Naive thymus-derived CD4-positive, alpha-beta T cell (primary cell): ENCODE measurements at regions not wholly inside any gene's neighbourhood (a gene's known extent, or its start where the extent isn't known, plus 50 kb on each side); places are given as distances from the start of the nearest gene placed in this dataset.

Experiments used
- ATAC-seq: fragments of 150-1000 bp; cut with Tn5 transposase; 2 replicates; pipeline ENCODE4 v1.10.0; 2021; ENCODE audit warnings: mild to moderate bottlenecking, moderate library complexity
- CTCF ChIA-PET: fragments of 350-600 bp; sonication (Branson Sonifier 250); formaldehyde crosslinking; loops from one replicate; lab custom pipeline; 2021; ENCODE audit warnings: antibody characterized with exemption; lab: Charles Lee
- POLR2A ChIA-PET: fragments of 350-600 bp; sonication (Branson Sonifier 250); formaldehyde crosslinking; loops from one replicate; lab custom pipeline; 2021; ENCODE audit warnings: antibody characterized with exemption, inconsistent platforms; lab: Charles Lee
- DNase-seq, 9 donors: peaks; one replicate each; pipeline versions ENCODE4 v3.0.0 to v3.0.0-alpha.2; 2020 to 2022; ENCODE audit warnings: mixed read lengths in 1 of 9
- H3K27ac ChIP-seq: one replicate; pipeline ENCODE4 v1.7.0; 2013; ENCODE audit warnings: mild to moderate bottlenecking, low read depth, low read length, moderate library complexity
- H3K27me3 ChIP-seq, 2 donors: one replicate each; pipeline ENCODE4 v1.7.0; 2013; ENCODE audit warnings: low read length in 2 of 2, mild to moderate bottlenecking in 2 of 2, moderate library complexity in 2 of 2; ENCODE audit not compliant: control insufficient read depth in 2 of 2, insufficient read depth in 2 of 2
- H3K36me3 ChIP-seq, 3 experiments: 1 replicate in 2 of 3; 2 replicates in 1 of 3; pipeline ENCODE4 v1.7.0; 2013; ENCODE audit warnings: low read length in 3 of 3, mild to moderate bottlenecking in 3 of 3, moderate library complexity in 1 of 3; ENCODE audit not compliant: insufficient read depth in 3 of 3, control insufficient read depth in 2 of 3
- H3K4me1 ChIP-seq, 2 donors: one replicate each; pipeline ENCODE4 v1.7.0; 2013; ENCODE audit warnings: low read length in 2 of 2, mild to moderate bottlenecking in 2 of 2, moderate library complexity in 1 of 2; ENCODE audit not compliant: control insufficient read depth in 2 of 2, insufficient read depth in 2 of 2
- H3K4me3 ChIP-seq: 2 replicates; pipeline ENCODE4 v1.7.0; 2013; ENCODE audit warnings: mild to moderate bottlenecking, low read length
- H3K9me3 ChIP-seq, 3 experiments: 1 replicate in 2 of 3; 2 replicates in 1 of 3; pipeline ENCODE4 v1.7.0; 2013; ENCODE audit warnings: low read length in 3 of 3; ENCODE audit not compliant: control insufficient read depth in 2 of 3
- H3K27ac Mint-ChIP-seq, 9 donors: one replicate each; pipeline ENCODE4 v1.8.0; 2020 to 2022; ENCODE audit warnings: mixed read lengths in 9 of 9, mild to moderate bottlenecking in 8 of 9, moderate library complexity in 5 of 9, inconsistent platforms in 2 of 9
- H3K27me3 Mint-ChIP-seq, 5 donors: one replicate each; pipeline ENCODE4 v1.8.0; 2021 to 2022; ENCODE audit warnings: mixed read lengths in 5 of 5, mild to moderate bottlenecking in 1 of 5
- H3K36me3 Mint-ChIP-seq, 5 donors: one replicate each; pipeline ENCODE4 v1.8.0; 2020 to 2022; ENCODE audit warnings: mixed read lengths in 5 of 5, mild to moderate bottlenecking in 3 of 5, inconsistent platforms in 1 of 5
- H3K4me1 Mint-ChIP-seq, 7 donors: one replicate each; pipeline ENCODE4 v1.8.0; 2020 to 2022; ENCODE audit warnings: mixed read lengths in 7 of 7, mild to moderate bottlenecking in 3 of 7, inconsistent platforms in 1 of 7
- H3K4me3 Mint-ChIP-seq, 10 donors: one replicate each; pipeline ENCODE4 v1.8.0; 2020 to 2022; ENCODE audit warnings: mild to moderate bottlenecking in 10 of 10, mixed read lengths in 10 of 10, moderate library complexity in 6 of 10, inconsistent platforms in 2 of 10
- H3K9me3 Mint-ChIP-seq, 11 donors: one replicate each; pipeline ENCODE4 v1.8.0; 2020 to 2022; ENCODE audit warnings: mixed read lengths in 11 of 11, mild to moderate bottlenecking in 4 of 11, inconsistent platforms in 1 of 11, moderate library complexity in 1 of 11
- intact Hi-C, 2 donors: fragments of 100-400 bp; cut with micrococcal nuclease; formaldehyde crosslinking; loops; one replicate each; pipeline ENCODE4 v1.15.1; 2023

DNA sequence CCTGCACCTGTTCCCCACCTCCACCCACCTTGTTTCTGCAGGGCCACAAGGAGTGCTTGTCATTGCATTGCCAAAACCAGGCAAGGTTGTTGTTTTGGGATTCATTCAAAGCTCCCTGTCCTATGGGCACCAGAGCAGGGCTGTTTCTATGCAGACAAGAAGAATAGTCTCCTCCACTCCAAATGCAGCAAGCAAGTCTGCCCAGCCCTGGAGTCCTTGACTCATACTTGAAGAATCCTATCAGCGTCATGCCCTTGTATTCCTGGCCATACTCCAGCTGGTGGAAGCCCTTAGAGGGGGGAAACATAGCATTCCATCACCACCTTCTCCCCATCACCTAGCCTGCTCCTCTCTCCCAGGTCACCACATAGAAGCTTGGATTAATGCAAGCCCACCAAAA, 145.3 kb upstream of the ECI2 start:
- intact Hi-C loops = no loop called here

DNA sequence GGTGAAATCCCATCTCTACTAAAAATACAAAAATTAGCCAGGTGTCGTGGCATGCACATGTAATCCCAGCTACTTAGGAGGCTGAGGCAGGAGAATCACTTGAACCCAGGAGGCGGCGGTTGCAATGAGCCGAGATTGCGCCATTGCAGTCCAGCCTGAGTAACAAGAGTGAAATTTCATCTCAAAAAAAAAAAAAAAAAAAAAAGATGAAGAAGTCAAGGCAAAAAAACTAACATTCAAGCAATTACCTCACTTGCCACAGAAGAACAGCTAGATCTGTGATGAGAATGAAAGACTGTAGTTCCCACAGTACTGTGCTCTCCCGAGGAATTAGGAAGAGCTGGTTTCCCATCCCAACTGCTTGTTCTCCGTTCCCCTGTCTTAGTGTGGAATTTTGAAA, 144.7 kb upstream of the ECI2 start:
- Mint-ChIP-seq H3K36me3 (no peaks in the 10 kb centered on the region), H3K27ac (no peak overlapping the region), H3K4me1 (peaks cover 0 to 12% (median 5%) of the 10 kb centered on the region in 7 donors), H3K4me3 (no peak overlapping the region), H3K9me3 (peaks cover 0 to 4% (median 0%) of the 10 kb centered on the region in 11 donors), H3K27me3 (peaks cover 35 to 73% (median 51%) of the 10 kb centered on the region in 5 donors)
- H3K9me3 ChIP-seq = no peaks in the 10 kb centered on the region
- peaks cover 0 to 4% of the 10 kb centered on the region in 2 donors for H3K27me3 ChIP-seq
- no peak overlapping the region for H3K27ac ChIP-seq
- ATAC-seq (no peak), DNase-seq (no peak)
- CTCF ChIA-PET = no interaction called here
- no peaks in the 10 kb centered on the region for H3K36me3 ChIP-seq
- intact Hi-C loops = no loop called here
- no peaks in the 10 kb centered on the region for H3K4me1 ChIP-seq
- no peak overlapping the region for H3K4me3 ChIP-seq
- POLR2A ChIA-PET = no interaction called here

More for the DNA sequence above, 145.3 kb upstream of the ECI2 start:
- H3K9me3 ChIP-seq = no peaks in the 10 kb centered on the region
- DNase-seq = no peak
- ChIA-PET POLR2A (no interaction called here), CTCF (no interaction called here)
- H3K27ac Mint-ChIP-seq = no peak overlapping the region
- H3K27ac ChIP-seq = no peak overlapping the region
- peaks cover 35 to 75% (median 51%) of the 10 kb centered on the region in 5 donors for H3K27me3 Mint-ChIP-seq
- H3K27me3 ChIP-seq = peaks cover 0 to 4% of the 10 kb centered on the region in 2 donors
- no peaks in the 10 kb centered on the region for H3K36me3 Mint-ChIP-seq
- H3K36me3 ChIP-seq = no peaks in the 10 kb centered on the region
- no peak for ATAC-seq
- no peaks in the 10 kb centered on the region for H3K4me1 ChIP-seq
- H3K4me3 ChIP-seq = no peak overlapping the region
- peaks cover 0 to 4% (median 0%) of the 10 kb centered on the region in 11 donors for H3K9me3 Mint-ChIP-seq
- no peak overlapping the region for H3K4me3 Mint-ChIP-seq
- H3K4me1 Mint-ChIP-seq = peaks cover 0 to 12% (median 5%) of the 10 kb centered on the region in 7 donors

- H3K36me3 Mint-ChIP-seq = no peaks in the 10 kb centered on the region
- H3K9me3 ChIP-seq = no peaks in the 10 kb centered on the region
- no peaks in the 10 kb centered on the region for H3K36me3 ChIP-seq
- ChIA-PET POLR2A (interaction anchor here (0.6 kb wide), 1 partner anchor 45 kb away, joined by 3 read pairs; no protein-coding TSS in a partner anchor), CTCF (no interaction called here)
- peaks cover 0 to 3% (median 0%) of the 10 kb centered on the region in 11 donors for H3K9me3 Mint-ChIP-seq
- no peak overlapping the region for H3K4me3 Mint-ChIP-seq
- no peak overlapping the region for H3K27ac Mint-ChIP-seq
- DNase-seq = no peak
- H3K27me3 Mint-ChIP-seq = peaks cover 5 to 25% (median 15%) of the 10 kb centered on the region in 5 donors
- intact Hi-C loops = no loop called here
- H3K27me3 ChIP-seq = no peaks in the 10 kb centered on the region
- no peak overlapping the region for H3K4me3 ChIP-seq
- H3K27ac ChIP-seq = no peak overlapping the region
- H3K4me1 ChIP-seq = no peaks in the 10 kb centered on the region
- ATAC-seq = no peak
- H3K4me1 Mint-ChIP-seq = no peaks in the 10 kb centered on the region
These were observed 139.2 kb upstream of the ECI2 start for GRCh38 chr6:4274382-4275082.

DNA sequence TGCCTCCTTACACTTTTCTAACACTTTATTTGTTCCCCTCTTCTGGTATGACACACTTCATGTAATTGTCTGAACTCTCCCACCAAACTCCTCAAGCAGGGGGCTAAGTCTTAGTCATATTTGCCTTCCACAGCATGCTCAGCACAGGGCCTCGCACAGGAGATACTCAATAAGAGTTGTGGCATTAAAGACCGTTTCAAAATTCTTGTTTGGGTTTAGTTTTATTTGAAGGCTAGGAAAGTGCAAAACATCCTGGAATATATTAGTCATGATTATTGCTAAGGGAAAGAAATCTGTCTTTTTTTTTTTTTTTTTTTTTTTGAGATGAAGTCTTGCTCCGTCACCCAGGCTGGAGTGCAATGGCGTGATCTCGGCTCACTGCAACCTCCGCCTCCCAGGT, 137.6 kb upstream of the ECI2 start:
- Histone ChIP-seq H3K4me3 (no peak overlapping the region), H3K27me3 (no peaks in the 10 kb centered on the region), H3K27ac (no peak overlapping the region), H3K9me3 (no peaks in the 10 kb centered on the region), H3K4me1 (no peaks in the 10 kb centered on the region), H3K36me3 (no peaks in the 10 kb centered on the region)
- peaks cover 0 to 1% (median 0%) of the 10 kb centered on the region in 11 donors for H3K9me3 Mint-ChIP-seq
- peaks cover 0 to 17% (median 6%) of the 10 kb centered on the region in 5 donors for H3K27me3 Mint-ChIP-seq
- DNase-seq (no peak), ATAC-seq (no peak)
- no peak overlapping the region for H3K27ac Mint-ChIP-seq
- H3K36me3 Mint-ChIP-seq = no peaks in the 10 kb centered on the region
- H3K4me3 Mint-ChIP-seq = no peak overlapping the region
- POLR2A ChIA-PET = no interaction called here
- CTCF ChIA-PET = no interaction called here
- intact Hi-C loops = no loop called here
- H3K4me1 Mint-ChIP-seq = no peaks in the 10 kb centered on the region

- no peaks in the 10 kb centered on the region for H3K4me1 ChIP-seq
- ATAC-seq = no peak
- CTCF ChIA-PET = no interaction called here
- Mint-ChIP-seq H3K27ac (no peak overlapping the region), H3K27me3 (peaks cover 0 to 8% (median 6%) of the 10 kb centered on the region in 5 donors), H3K36me3 (no peaks in the 10 kb centered on the region), H3K4me1 (no peaks in the 10 kb centered on the region), H3K9me3 (peaks cover 0 to 1% (median 0%) of the 10 kb centered on the region in 11 donors), H3K4me3 (no peak overlapping the region)
- POLR2A ChIA-PET = no interaction called here
- H3K27ac ChIP-seq = no peak overlapping the region
- no peaks in the 10 kb centered on the region for H3K36me3 ChIP-seq
- H3K27me3 ChIP-seq = no peaks in the 10 kb centered on the region
- intact Hi-C loops = no loop called here
- H3K4me3 ChIP-seq = no peak overlapping the region
- no peak for DNase-seq
- H3K9me3 ChIP-seq = no peaks in the 10 kb centered on the region
These were observed 136.5 kb upstream of the ECI2 start for GRCh38 chr6:4271761-4272470.

- ATAC-seq = no peak
- Mint-ChIP-seq H3K4me1 (no peaks in the 10 kb centered on the region), H3K36me3 (no peaks in the 10 kb centered on the region), H3K27me3 (peaks cover 2 to 17% (median 6%) of the 10 kb centered on the region in 5 donors), H3K27ac (no peak overlapping the region), H3K4me3 (no peak overlapping the region), H3K9me3 (peaks cover 0 to 1% (median 0%) of the 10 kb centered on the region in 11 donors)
- Histone ChIP-seq H3K4me1 (no peaks in the 10 kb centered on the region), H3K36me3 (no peaks in the 10 kb centered on the region), H3K27ac (no peak overlapping the region), H3K9me3 (no peaks in the 10 kb centered on the region), H3K4me3 (no peak overlapping the region), H3K27me3 (no peaks in the 10 kb centered on the region)
- ChIA-PET POLR2A (interaction anchor here (0.5 kb wide), 1 partner anchor 158 kb away, joined by 4 read pairs; no protein-coding TSS in a partner anchor), CTCF (no interaction called here)
- intact Hi-C loops = no loop called here
- no peak for DNase-seq
These were observed 135.4 kb upstream of the ECI2 start for GRCh38 chr6:4270776-4271175.
